Keratinocyte (primary cell): ENCODE measurements at regions not wholly inside any gene's neighbourhood (a gene's known extent, or its start where the extent isn't known, plus 50 kb on each side); places are given as distances from the start of the nearest gene placed in this dataset.

Experiments used
- DNase-seq: peaks from one replicate; pipeline ENCODE4 v3.0.0-alpha.2; 2011; ENCODE audit warnings: low read depth, missing footprints, low spot score
- FAIRE-seq: peaks from 2 replicates; lab custom pipeline; 2011; peaks lifted over from hg19 to GRCh38; lab: Jason Lieb, UNC
- H2AFZ ChIP-seq: 2 replicates; pipeline ENCODE4 v1.6.0; 2012; ENCODE audit warnings: low read length, control low read depth, inconsistent platforms; ENCODE audit not compliant: control insufficient read depth
- H3K27ac ChIP-seq: 2 replicates; pipeline ENCODE4 v1.5.1; 2011; ENCODE audit warnings: low read length; ENCODE audit not compliant: control insufficient read depth, insufficient read depth
- H3K27me3 ChIP-seq: 3 replicates; pipeline ENCODE4 v1.6.0; 2011; ENCODE audit warnings: low read length; ENCODE audit not compliant: control insufficient read depth, insufficient read depth; ENCODE audit errors: extremely low read depth
- H3K36me3 ChIP-seq, 2 experiments: 2 replicates in 1 of 2; 3 replicates in 1 of 2; pipeline ENCODE4 v1.5.1; 2011; ENCODE audit warnings: low read length in 2 of 2, mild to moderate bottlenecking in 1 of 2; ENCODE audit not compliant: control insufficient read depth in 2 of 2, insufficient read depth in 2 of 2; ENCODE audit errors: extremely low read depth in 1 of 2
- H3K4me1 ChIP-seq: 3 replicates; pipeline ENCODE4 v1.5.1; 2011; ENCODE audit warnings: low read length; ENCODE audit not compliant: control insufficient read depth, insufficient read depth; ENCODE audit errors: extremely low read depth
- H3K4me2 ChIP-seq: 3 replicates; pipeline ENCODE4 v1.6.0; 2011; ENCODE audit warnings: low read depth, low read length; ENCODE audit not compliant: control insufficient read depth, insufficient read depth; ENCODE audit errors: extremely low read depth
- H3K4me3 ChIP-seq, 3 experiments: fragments of 200-600 bp in 1 of 3; sonication (generic) in 1 of 3; 2 replicates in 2 of 3; 3 replicates in 1 of 3; pipeline ENCODE4 v1.5.1; 2011 to 2016; ENCODE audit warnings: low read length in 3 of 3, mild to moderate bottlenecking in 3 of 3, control low read depth in 2 of 3, inconsistent platforms in 1 of 3, low read depth in 1 of 3, mixed read lengths in 1 of 3, mixed run types in 1 of 3, moderate library complexity in 1 of 3; ENCODE audit not compliant: control insufficient read depth in 2 of 3, insufficient read depth in 2 of 3; ENCODE audit errors: extremely low read depth in 1 of 3
- H3K79me2 ChIP-seq: 2 replicates; pipeline ENCODE4 v1.6.0; 2012; ENCODE audit warnings: low read length; ENCODE audit not compliant: control insufficient read depth, insufficient read depth
- H3K9ac ChIP-seq: 3 replicates; pipeline ENCODE4 v1.6.0; 2011; ENCODE audit warnings: low read length; ENCODE audit not compliant: control insufficient read depth, insufficient read depth; ENCODE audit errors: extremely low read depth
- H3K9me1 ChIP-seq: 3 replicates; pipeline ENCODE4 v1.6.0; 2011; ENCODE audit warnings: low read length; ENCODE audit not compliant: control insufficient read depth, insufficient read depth; ENCODE audit errors: extremely low read depth
- H3K9me3 ChIP-seq: 2 replicates; pipeline ENCODE4 v1.5.1; 2012; ENCODE audit warnings: low read depth, low read length; ENCODE audit not compliant: control insufficient read depth
- H4K20me1 ChIP-seq: 3 replicates; pipeline ENCODE4 v1.6.0; 2011; ENCODE audit warnings: low read length; ENCODE audit not compliant: control insufficient read depth, insufficient read depth; ENCODE audit errors: extremely low read depth
- EZH2 ChIP-seq: IDR thresholded peaks from one replicate; pipeline ENCODE4 v1.6.1; 2012; ENCODE audit warnings: inconsistent platforms, mild to moderate bottlenecking, low read length, moderate library complexity
- dilution Hi-C: fragments of 300-500 bp; cut with MboI; formaldehyde crosslinking; loops from one replicate; pipeline ENCODE4 v1.7.0; 2020; ENCODE audit warnings: low sequenced_read_pairs; ENCODE audit not compliant: extremely low pct_ligation_motif_present
- TF ChIP-seq, protein P1 (sequence below), 3 experiments: IDR thresholded peaks in 1 of 3; conservative IDR thresholded peaks in 1 of 3; optimal IDR thresholded peaks in 1 of 3; 2 replicates in 2 of 3; 3 replicates in 1 of 3; pipeline versions ENCODE3 to v1.5.1; 2011; ENCODE audit warnings: low read length in 3 of 3, mild to moderate bottlenecking in 3 of 3, moderate library complexity in 2 of 3, control low read depth in 1 of 3, inconsistent platforms in 1 of 3; ENCODE audit not compliant: insufficient read depth in 2 of 3; ENCODE audit errors: extremely low read depth in 1 of 3

- Histone ChIP-seq H3K27me3 (no peaks in the 10 kb centered on the region), H2AFZ (no peak overlapping the region), H3K4me3 (no peak overlapping the region), H3K9me1 (no peaks in the 10 kb centered on the region), H3K36me3 (no peaks in the 10 kb centered on the region), H3K9ac (no peak overlapping the region), H3K27ac (no peak overlapping the region), H3K79me2 (no peaks in the 10 kb centered on the region), H4K20me1 (no peaks in the 10 kb centered on the region), H3K4me2 (no peak overlapping the region), H3K9me3 (no peaks in the 10 kb centered on the region), H3K4me1 (no peaks in the 10 kb centered on the region)
- DNase-seq (no peak), FAIRE-seq (no peak)
- dilution Hi-C loops, result no loop called here
- TF ChIP-seq, protein P1, sequence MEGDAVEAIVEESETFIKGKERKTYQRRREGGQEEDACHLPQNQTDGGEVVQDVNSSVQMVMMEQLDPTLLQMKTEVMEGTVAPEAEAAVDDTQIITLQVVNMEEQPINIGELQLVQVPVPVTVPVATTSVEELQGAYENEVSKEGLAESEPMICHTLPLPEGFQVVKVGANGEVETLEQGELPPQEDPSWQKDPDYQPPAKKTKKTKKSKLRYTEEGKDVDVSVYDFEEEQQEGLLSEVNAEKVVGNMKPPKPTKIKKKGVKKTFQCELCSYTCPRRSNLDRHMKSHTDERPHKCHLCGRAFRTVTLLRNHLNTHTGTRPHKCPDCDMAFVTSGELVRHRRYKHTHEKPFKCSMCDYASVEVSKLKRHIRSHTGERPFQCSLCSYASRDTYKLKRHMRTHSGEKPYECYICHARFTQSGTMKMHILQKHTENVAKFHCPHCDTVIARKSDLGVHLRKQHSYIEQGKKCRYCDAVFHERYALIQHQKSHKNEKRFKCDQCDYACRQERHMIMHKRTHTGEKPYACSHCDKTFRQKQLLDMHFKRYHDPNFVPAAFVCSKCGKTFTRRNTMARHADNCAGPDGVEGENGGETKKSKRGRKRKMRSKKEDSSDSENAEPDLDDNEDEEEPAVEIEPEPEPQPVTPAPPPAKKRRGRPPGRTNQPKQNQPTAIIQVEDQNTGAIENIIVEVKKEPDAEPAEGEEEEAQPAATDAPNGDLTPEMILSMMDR (optimal IDR thresholded peaks at IDR 0.05 in 1 of 3, IDR thresholded peaks at IDR 0.05 in 1 of 3, conservative IDR thresholded peaks at IDR 0.05 in 1 of 3; ENCODE audit: extremely low read depth in 1 of 3, insufficient read depth in 2 of 3, low read length in 3 of 3), result no peak
- TF ChIP-seq EZH2, result no peak
Measured at GRCh38 chr4:179919587-179919986, 2323.6 kb upstream of the TENM3 start.

GRCh38 chr4:179927473-179927872 lies 2315.7 kb upstream of the TENM3 start:
- Histone ChIP-seq H3K4me3 (no peak overlapping the region), H3K79me2 (no peaks in the 10 kb centered on the region), H3K4me2 (no peak overlapping the region), H3K36me3 (no peaks in the 10 kb centered on the region), H3K9me1 (no peaks in the 10 kb centered on the region), H3K27me3 (no peaks in the 10 kb centered on the region), H2AFZ (no peak overlapping the region), H3K4me1 (no peaks in the 10 kb centered on the region), H3K9ac (no peak overlapping the region), H4K20me1 (no peaks in the 10 kb centered on the region), H3K27ac (no peak overlapping the region), H3K9me3 (no peaks in the 10 kb centered on the region)
- TF ChIP-seq EZH2, result no peak
- TF ChIP-seq, protein P1 (optimal IDR thresholded peaks at IDR 0.05 in 1 of 3, IDR thresholded peaks at IDR 0.05 in 1 of 3, conservative IDR thresholded peaks at IDR 0.05 in 1 of 3; ENCODE audit: extremely low read depth in 1 of 3, insufficient read depth in 2 of 3, low read length in 3 of 3), result no peak
- dilution Hi-C loops, result no loop called here
- FAIRE-seq (no peak), DNase-seq (no peak)
